Testis (tissue), 2 donors: ENCODE measurements at regions not wholly inside any gene's neighbourhood (a gene's known extent, or its start where the extent isn't known, plus 50 kb on each side); places are given as distances from the start of the nearest gene placed in this dataset.

Experiments
- DNase-seq: peaks from one replicate; pipeline ENCODE4 v3.0.0-alpha.2; 2019
- H3K27ac ChIP-seq, 2 donors: fragments of 200-600 bp; sonication (generic); one replicate each; pipeline ENCODE4 v1.5.1; 2019
- H3K27me3 ChIP-seq: fragments of 200-600 bp; sonication (generic); one replicate; pipeline ENCODE4 v1.5.1; 2019
- H3K36me3 ChIP-seq: fragments of 200-600 bp; sonication (generic); one replicate; pipeline ENCODE4 v1.5.1; 2017; ENCODE audit warnings: low read depth; ENCODE audit errors: missing control alignments
- H3K4me1 ChIP-seq: fragments of 200-600 bp; sonication (generic); one replicate; pipeline ENCODE4 v1.5.1; 2019
- H3K4me3 ChIP-seq, 2 donors: fragments of 200-600 bp; sonication (generic); one replicate each; pipeline ENCODE4 v1.5.1; 2017 to 2019
- H3K9me3 ChIP-seq: fragments of 200-600 bp; sonication (generic); one replicate; pipeline ENCODE4 v1.5.1; 2017
- POLR2A ChIP-seq: fragments of 450-650 bp; IDR thresholded peaks from one replicate; pipeline ENCODE4 v1.6.1; 2017; ENCODE audit warnings: antibody characterized with exemption, mild to moderate bottlenecking, moderate library complexity
- WGBS, 2 donors: methylation state at CpG; one replicate each; pipeline ENCODE4 v1.1.5; 2018; 5-methylcytosine and 5-hydroxymethylcytosine counted together
- intact Hi-C: fragments of 100-400 bp; cut with DNase I; formaldehyde crosslinking; loops from one replicate; pipeline ENCODE4 v1.15.1; 2023; ENCODE audit warnings: low total_unique reads
- TF ChIP-seq, protein P1 (sequence below), 3 experiments: fragments of 450-650 bp in 2 of 3; fragments of 200-600 bp in 1 of 3; sonication (generic) in 1 of 3; IDR thresholded peaks; one replicate each; pipeline ENCODE4 v1.5.1; 2016 to 2019; ENCODE audit warnings: antibody characterized with exemption in 3 of 3, mild to moderate bottlenecking in 2 of 3, moderate library complexity in 1 of 3

- Histone ChIP-seq H3K27me3 (no peaks in the 10 kb centered on the region), H3K9me3 (no peaks in the 10 kb centered on the region), H3K27ac (no peak overlapping the region), H3K4me1 (no peaks in the 10 kb centered on the region), H3K36me3 (no peaks in the 10 kb centered on the region), H3K4me3 (no peak overlapping the region)
- intact Hi-C loops: no loop called here
- WGBS, 2 donors: 76% methylated on average over 7 of the region's 7 CpGs
- DNase-seq: no peak
- TF ChIP-seq, protein P1, sequence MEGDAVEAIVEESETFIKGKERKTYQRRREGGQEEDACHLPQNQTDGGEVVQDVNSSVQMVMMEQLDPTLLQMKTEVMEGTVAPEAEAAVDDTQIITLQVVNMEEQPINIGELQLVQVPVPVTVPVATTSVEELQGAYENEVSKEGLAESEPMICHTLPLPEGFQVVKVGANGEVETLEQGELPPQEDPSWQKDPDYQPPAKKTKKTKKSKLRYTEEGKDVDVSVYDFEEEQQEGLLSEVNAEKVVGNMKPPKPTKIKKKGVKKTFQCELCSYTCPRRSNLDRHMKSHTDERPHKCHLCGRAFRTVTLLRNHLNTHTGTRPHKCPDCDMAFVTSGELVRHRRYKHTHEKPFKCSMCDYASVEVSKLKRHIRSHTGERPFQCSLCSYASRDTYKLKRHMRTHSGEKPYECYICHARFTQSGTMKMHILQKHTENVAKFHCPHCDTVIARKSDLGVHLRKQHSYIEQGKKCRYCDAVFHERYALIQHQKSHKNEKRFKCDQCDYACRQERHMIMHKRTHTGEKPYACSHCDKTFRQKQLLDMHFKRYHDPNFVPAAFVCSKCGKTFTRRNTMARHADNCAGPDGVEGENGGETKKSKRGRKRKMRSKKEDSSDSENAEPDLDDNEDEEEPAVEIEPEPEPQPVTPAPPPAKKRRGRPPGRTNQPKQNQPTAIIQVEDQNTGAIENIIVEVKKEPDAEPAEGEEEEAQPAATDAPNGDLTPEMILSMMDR (IDR thresholded peaks at IDR 0.05): no peak
- TF ChIP-seq POLR2A: no peak
Measured at GRCh38 chrY:18951657-18952435, 178.3 kb upstream of the HSFY2 start.

DNA sequence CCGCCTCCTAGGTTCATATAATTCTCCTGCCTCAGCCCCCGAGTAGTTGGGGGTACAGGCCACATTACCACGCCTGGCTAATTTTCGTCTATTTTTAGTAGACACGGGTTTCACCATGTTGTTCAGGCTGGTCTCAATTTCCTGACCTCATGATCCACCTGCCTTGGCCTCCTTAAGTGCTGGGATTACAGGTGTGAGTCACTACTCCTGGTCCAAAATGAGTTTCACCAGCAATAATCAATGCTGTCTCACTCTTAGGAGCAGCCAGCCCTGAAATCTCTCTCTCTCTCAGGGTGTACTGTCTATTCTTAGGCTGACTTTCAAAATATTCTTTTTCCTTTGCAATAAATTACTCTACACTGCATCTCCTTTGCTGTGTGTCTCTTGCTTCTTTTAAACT, 177.5 kb upstream of the HSFY2 start:
- Histone ChIP-seq H3K4me3 (no peak overlapping the region), H3K4me1 (no peaks in the 10 kb centered on the region), H3K27me3 (no peaks in the 10 kb centered on the region), H3K36me3 (no peaks in the 10 kb centered on the region), H3K27ac (no peak overlapping the region), H3K9me3 (no peaks in the 10 kb centered on the region)
- DNase-seq: no peak
- TF ChIP-seq, protein P1 (IDR thresholded peaks at IDR 0.05): no peak
- no peak for TF ChIP-seq POLR2A
- intact Hi-C loops: no loop called here
- WGBS, 2 donors: 78 to 83% methylated on average over 5 of the region's 5 CpGs

- intact Hi-C loops: no loop called here
- Histone ChIP-seq H3K36me3 (no peaks in the 10 kb centered on the region), H3K4me3 (no peak overlapping the region), H3K27me3 (no peaks in the 10 kb centered on the region), H3K9me3 (no peaks in the 10 kb centered on the region), H3K27ac (no peak overlapping the region), H3K4me1 (no peaks in the 10 kb centered on the region)
- TF ChIP-seq, protein P1 (IDR thresholded peaks at IDR 0.05): no peak
- no peak for TF ChIP-seq POLR2A
- DNase-seq: no peak
Measured at GRCh38 chrY:18936831-18937230, 163.3 kb upstream of the HSFY2 start.

DNA sequence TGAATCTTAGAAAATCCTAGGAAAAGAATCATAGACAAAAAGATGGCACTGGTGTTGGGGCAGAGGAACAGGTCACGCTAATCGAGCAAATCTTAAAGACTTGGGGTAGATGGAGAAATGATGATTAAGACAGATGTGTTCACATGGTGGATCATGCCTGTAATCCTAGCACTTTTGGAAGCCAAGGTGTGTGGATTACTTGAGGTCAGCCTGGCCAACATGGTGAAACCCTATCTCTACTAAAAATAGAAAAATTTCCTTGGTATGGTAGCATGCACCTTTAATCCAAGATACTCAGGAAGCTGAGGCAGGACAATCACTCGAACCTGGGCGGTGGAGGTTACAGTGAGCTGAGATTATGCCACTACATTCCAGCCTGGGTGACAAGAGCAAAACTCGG, 145.7 kb upstream of the HSFY2 start:
- Histone ChIP-seq H3K4me3 (no peak overlapping the region), H3K27ac (no peak overlapping the region), H3K36me3 (no peaks in the 10 kb centered on the region), H3K4me1 (no peaks in the 10 kb centered on the region), H3K27me3 (no peaks in the 10 kb centered on the region), H3K9me3 (no peaks in the 10 kb centered on the region)
- intact Hi-C loops: no loop called here
- no peak for DNase-seq
- WGBS, 2 donors: 97 to 98% methylated on average over 5 of the region's 5 CpGs
- no peak for TF ChIP-seq POLR2A
- TF ChIP-seq, protein P1 (IDR thresholded peaks at IDR 0.05): no peak

DNA sequence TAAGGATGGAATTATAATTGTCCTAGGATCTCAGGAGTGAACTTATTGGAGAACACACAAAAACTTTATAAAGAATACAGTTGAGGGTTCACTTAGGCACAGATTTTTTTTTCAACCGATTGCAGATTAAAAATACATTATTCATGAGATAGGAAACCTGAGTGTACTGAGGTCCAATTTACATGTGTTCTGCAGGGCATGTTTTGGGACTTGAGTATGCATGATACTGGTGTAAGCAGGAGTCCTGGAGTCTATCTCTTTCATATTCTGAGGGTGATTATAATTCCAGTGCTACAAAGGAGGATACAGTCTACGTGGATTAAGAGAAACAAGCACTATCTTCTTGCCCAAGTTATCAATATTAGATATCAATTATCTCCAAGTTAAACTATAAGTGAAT, 139.3 kb upstream of the HSFY2 start:
- no peak for TF ChIP-seq POLR2A
- TF ChIP-seq, protein P1 (IDR thresholded peaks at IDR 0.05): no peak
- DNase-seq: no peak
- H3K4me3 ChIP-seq: no peak overlapping the region
- no peak overlapping the region for H3K27ac ChIP-seq
- no peaks in the 10 kb centered on the region for H3K4me1 ChIP-seq
- H3K36me3 ChIP-seq: no peaks in the 10 kb centered on the region
- no peaks in the 10 kb centered on the region for H3K27me3 ChIP-seq
- intact Hi-C loops: no loop called here
- 84 to 97% methylated on average over 2 of the region's 2 CpGs for WGBS, 2 donors
- no peaks in the 10 kb centered on the region for H3K9me3 ChIP-seq
